GM19240 (cell line): ENCODE measurements at regions not wholly inside any gene's neighbourhood (a gene's known extent, or its start where the extent isn't known, plus 50 kb on each side); places are given as distances from the start of the nearest gene placed in this dataset.
A peak's percentile ranks its signal among the peaks of the same experiment; 100 is the strongest.

Experiments used
- DNase-seq: peaks from one replicate; pipeline ENCODE4 v3.0.0; 2011; ENCODE audit warnings: low spot score; ENCODE audit not compliant: insufficient read length

GRCh38 chr18:77822632-77823031 lies 573.0 kb downstream of the GALR1 start:
- no peak for DNase-seq

- DNase-seq: no peak
Observed at GRCh38 chr18:77833807-77834206, 584.2 kb downstream of the GALR1 start.

- no peak for DNase-seq
Observed at GRCh38 chr18:77851802-77852201, 602.2 kb downstream of the GALR1 start.

DNA sequence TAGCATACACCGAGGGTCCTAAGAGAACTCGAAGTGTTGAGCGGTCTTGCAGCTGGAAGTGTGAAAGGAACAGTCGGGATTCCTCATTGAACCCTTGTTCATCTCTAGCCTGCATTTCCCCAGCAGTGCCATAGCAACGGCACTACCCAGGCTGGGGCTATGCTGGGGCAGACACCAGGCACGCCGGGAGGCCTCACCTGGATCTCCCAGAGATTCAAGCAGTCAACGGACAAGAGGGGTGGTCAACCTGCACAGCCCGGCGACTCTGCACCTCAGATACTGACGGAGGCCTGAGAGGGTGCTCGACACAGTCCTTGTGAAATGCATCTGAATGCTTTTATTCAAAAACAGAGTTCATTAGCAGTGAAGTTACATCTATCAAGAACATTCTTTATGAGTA lies 604.2 kb downstream of the GALR1 start:
- DNase-seq: no peak

DNA sequence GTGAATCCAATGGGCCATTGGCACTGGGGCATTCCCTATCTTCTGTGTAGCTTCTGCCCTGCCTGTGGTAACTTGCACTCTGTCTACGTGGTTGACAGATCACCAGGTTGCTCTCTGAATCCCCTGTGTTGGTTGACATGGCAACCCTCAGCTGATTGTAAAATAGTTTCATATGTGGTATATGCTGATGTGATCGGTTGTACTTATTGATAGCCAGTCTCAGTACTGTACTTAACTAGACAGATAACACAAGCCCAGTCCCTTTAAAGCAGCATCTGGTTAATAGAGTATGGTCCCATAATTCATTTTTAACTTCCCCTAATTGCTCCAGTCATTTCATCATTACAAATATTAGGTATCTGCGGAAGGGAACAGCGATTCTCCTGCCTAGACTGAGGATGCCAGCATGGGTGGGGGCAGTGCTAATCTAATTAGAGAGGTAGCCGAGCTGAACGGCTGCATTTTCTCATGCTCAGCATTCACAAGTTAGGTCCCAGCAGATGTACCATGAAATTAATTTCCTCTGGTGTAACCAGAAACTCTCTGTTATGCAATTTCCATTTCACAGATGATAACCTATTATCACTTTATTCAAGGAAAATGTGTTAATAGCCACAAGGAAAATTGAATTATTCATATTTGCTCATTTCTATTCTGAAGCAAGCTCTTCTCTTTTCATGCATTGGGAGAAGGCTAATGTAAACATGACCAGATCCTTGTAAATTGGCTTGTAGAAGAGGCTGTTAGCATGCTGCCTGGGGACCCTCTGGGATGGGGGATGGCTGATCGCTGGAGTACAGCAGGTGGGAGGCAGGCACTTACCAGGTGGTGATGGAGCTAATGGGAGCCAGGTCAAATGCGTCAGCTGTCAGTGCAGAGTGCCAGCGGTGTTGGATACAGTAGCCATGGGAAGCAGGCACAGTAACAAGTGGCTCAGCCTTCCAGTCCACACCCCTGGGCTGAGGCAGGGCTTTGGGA lies 608.3 kb downstream of the GALR1 start:
- DNase-seq: no peak

GRCh38 chr18:77859634-77860033 lies 610.0 kb downstream of the GALR1 start:
- no peak for DNase-seq

DNA sequence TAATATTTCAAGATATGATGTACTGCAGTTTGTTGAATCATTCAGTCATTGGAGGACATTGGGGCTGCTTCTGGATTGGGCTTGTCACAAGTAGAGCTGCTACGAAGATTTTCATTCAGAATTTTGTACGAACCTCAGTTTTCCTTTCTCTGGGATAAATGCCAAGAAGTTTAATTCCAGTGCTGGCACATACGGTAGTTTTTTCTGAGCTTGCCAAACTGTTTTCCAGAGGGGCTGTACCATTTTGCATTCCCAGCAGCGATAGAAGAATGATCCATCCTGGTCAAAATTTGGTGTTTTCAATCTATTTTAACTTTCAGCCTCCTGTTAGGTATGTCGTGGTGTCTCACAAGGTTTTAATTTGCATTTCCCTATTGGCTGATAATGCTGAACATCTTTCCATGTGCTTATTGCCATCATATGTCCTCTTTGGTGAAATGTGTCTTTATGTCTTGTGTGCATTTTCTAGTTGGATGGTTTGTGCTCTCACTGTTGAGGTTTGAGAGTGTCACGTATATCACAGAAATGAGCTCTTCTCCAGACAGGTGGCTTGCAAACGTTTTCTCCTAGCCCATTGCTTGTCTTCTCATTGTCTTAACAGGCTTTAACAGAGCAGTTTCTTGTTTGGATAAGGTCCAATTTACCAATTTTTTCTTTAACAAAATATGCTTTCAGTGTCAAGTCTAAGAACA lies 612.6 kb downstream of the GALR1 start:
- no peak for DNase-seq

DNA sequence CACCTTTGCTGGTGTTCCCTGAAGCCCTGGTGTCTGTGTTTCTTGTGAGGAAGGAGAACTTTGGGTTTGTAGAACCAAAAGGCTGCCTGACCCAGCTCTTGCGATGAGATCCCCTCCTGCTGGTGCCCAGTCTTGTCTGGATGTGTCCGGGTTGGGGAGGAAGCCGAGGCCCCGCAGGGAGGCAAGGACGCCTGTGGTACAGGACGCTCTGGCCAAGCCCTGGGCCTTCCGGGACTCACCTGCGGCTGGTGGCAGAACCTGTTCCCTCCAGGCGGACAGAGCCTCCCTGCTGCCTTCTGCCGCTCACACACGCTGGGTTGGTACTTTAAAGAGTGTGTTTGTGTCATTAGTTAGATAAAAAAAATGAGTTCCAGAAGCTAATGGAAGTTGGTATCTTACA lies 616.2 kb downstream of the GALR1 start:
- no peak for DNase-seq

DNA sequence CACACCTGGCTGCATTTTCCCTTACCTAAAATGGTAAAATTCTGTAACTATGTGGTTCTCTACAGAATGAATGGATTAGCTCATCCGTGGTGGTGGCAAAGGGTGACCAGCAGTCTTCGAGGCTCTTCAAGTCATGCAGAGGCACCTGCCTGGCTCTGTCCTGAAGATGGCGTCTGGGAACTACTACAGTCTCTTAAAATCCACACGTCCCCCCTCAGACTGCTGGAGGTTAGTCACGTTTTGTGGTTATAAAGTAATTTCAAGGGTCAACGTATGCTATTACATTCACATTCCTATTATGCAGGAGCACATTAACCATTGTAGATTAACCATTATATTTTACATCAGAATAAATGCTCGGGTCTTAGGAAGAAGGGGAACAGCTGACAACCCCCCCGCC lies 616.7 kb downstream of the GALR1 start:
- no peak for DNase-seq

DNA sequence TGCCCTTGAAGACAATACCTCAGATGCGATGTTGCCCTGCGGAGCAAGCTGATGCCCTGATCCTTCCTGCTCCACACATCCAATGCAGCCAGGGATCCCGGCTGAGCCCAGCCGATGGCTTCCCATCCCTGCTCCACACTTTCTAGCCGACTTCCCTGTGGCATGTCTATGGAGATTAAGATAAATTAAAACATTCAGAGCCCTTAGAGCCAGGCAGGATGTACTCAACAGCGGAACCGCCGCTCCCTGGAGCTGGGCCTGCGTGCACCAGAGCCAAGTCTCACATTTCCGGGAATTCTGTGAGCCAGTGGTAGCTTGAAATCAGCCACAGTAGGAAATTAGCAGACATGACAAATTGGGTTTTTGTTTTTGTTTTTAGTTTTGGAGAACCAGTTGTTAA lies 620.6 kb downstream of the GALR1 start:
- DNase-seq: no peak

GRCh38 chr18:77870894-77871293 lies 621.2 kb downstream of the GALR1 start:
- DNase-seq: no peak

DNA sequence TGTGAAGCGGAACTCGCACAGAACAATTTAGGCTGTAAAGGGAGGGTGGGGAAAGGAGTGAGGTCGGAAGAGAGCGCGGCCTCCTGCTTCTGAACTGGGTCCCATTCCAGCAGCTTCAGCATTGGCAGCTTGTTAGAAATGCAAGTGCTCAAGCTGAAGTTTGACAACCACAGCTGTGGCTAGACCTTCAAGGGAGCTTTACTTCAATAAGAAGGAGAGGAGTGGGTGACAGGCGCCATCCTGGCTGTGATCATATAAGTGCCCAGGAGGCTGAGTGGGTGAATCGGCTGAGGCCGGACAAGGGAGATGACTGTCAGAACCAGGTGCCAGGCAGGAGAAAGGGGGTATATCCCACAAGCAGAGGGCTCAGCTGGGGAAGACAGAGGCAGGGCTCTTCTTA lies 622.5 kb downstream of the GALR1 start:
- DNase-seq: no peak

DNA sequence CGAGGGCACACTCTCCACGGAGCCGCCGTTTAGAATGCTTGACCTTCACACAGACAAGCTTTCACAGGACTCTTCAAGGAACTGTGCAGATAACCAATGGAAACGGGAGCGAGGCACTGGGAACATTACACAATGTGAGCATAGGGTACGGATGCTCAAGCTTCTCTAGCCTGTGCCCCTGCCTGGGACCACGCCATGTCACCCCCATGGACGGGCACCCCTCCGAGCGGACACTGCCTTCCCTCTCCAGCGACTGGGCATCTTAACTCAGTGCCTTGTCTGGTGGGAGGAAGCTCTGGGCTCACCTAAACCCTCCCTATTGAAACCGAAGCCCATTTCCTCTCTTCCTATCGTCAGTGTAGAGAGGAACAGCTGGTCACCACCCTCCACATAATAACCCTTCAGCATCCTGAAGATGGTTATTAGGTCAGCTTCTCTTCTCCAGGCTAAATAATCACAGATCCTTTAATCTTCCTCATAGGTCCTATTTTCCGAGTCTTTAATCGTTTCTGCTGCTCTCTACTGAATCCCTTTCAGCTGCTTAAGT lies 626.7 kb downstream of the GALR1 start:
- no peak for DNase-seq

GRCh38 chr18:77879829-77880228 lies 630.2 kb downstream of the GALR1 start:
- no peak for DNase-seq

GRCh38 chr18:77884454-77884853 lies 634.8 kb downstream of the GALR1 start:
- DNase-seq: no peak

- no peak for DNase-seq
Observed at GRCh38 chr18:77894060-77894459, 644.4 kb downstream of the GALR1 start.

DNA sequence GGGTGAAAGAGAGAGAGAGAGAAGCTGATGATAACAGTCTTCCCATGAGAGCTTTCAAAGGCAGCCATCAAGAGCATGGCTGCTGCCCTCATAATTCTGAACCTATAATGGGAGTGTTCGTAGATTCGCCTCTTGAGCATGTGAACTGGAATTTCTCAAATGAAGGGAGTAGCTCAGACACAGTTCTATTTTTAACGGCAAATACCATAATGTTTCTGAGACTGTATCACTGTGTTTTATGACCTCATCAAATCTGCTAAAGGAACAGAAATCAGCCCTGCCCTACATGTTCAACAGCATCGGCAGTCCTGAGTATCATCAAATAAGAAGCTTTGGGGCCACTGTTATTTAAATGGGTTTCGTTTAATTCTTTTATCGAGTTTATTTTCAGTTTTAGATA lies 645.6 kb downstream of the GALR1 start:
- DNase-seq: no peak

DNA sequence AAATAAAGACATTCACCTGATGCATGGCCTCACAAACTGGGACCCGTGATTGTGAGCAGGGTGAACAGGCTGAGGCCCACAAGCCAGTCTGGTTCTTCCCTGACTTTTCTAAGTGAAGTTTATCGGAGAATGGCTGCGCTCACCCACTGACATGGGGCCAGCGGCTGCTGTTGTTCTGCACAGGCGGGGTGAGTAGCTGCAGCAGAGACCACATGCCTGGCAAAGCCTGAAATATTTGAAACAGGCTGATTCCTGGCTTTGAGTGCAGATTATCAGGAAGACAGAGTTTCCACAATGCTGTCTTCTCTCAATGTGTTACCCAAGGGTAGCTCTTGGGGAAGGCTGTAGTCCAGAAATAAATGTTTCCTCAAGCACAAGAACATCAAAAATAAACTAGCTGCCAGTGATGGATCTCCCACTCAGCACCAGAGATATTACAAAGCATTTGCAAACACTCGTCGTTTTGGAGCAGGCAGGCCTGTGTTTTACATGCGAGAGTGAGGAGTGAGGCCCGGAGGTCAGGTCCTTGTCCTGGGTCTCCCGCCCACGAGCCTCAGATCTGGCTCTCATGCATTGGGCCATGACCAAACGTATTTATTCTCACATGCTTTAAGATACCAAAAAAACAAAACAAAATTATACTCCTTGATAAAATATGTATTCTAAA lies 647.1 kb downstream of the GALR1 start:
- no peak for DNase-seq

DNA sequence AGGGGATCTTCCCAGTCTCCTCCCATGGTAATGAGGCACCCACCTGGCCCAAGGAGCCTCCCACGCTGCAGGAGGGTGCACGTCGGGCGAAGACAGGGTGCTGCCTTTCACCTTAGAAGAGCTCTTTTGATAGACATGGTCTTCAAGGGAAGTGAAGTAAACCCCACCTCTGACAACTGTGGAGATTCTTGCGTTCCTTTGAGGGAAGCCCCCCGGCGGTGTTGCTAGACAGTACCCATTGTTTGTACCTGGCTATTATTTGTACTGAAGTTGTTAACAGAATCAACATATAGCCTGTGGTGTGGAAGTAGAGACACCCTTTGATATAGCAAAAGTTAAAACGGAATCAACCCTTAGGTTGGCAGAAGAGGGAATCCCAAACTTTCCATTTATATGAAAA lies 648.0 kb downstream of the GALR1 start:
- DNase-seq: no peak

DNA sequence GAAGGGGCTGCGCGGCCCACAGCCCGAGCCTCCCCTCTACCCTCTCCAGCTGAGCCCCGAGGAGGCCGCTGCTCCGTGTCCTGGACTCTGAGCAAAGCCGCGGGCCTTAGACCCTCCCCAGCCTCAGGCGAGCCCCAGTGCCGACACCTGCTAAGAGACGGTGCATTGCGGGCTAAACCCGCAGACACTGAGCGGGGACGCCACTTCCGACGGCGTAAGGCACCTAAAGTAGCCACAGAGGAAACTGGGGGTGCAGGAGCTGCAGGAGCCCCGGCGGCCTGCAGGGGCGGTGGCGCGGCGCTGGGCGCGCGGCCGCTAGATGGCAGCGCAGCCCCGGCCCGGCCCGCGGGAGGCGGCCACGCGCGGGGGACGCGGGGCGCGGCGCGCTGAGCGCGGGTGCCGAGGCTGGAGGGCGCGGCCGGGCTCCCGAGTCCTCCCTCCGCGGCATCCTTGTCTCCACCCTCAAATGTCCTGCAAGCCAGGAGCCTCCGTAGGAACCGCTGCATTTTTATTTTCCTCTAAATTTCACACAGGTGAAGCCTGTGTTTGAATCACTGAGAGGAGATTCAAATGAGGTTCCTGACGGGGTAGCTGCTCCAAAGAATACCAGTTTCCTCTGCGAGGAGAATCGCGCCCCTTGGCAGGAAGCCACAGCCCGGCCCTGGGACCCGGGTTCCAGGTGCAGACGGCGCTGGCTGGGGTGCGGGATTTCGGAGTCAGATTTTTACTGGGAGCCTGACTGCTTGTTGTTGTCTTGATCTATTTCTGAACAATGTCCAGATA lies 650.5 kb downstream of the GALR1 start:
- DNase-seq: peak; percentile 12

- DNase-seq: no peak
Observed at GRCh38 chr18:77905011-77905410, 655.4 kb downstream of the GALR1 start.
